ENCODE measurements at regions not wholly inside any gene's neighbourhood (a gene's known extent, or its start where the extent isn't known, plus 50 kb on each side); places are given as distances from the start of the nearest gene placed in this dataset.
"Not testable (repeated sequence)": the region's sequence is repeated elsewhere in the genome, so short reads cannot be mapped to it uniquely, and the experiment has no call there.

GRCh38 chr13:81102066-81102465, 761.1 kb upstream of the SPRY2 start:
- not testable (repeated sequence) for TF ChIP-seq CTCF, POLR2A, POLR2AphosphoS5 (IDR thresholded peaks at IDR 0.05)

All from gastroesophageal sphincter (tissue), 3 donors.